Astrocyte of the cerebellum (primary cell): ENCODE measurements at regions not wholly inside any gene's neighbourhood (a gene's known extent, or its start where the extent isn't known, plus 50 kb on each side); places are given as distances from the start of the nearest gene placed in this dataset.

Source experiments
- DNase-seq: peaks from one replicate; pipeline ENCODE4 v3.0.0-alpha.2; 2011; ENCODE audit warnings: low read depth
- H3K4me3 ChIP-seq: 2 replicates; pipeline ENCODE4 v1.5.1; 2011; ENCODE audit warnings: mild to moderate bottlenecking, low read depth, low read length, moderate library complexity
- in situ Hi-C: cut with HindIII; loops from 2 replicates; pipeline ENCODE4 v1.10.0; 2017; ENCODE audit warnings: low sequenced_read_pairs
- TF ChIP-seq, protein P1 (sequence below): IDR thresholded peaks from 2 replicates; pipeline ENCODE4 v1.5.1; 2012; ENCODE audit warnings: low read length, low read depth, moderate library complexity, mild to moderate bottlenecking; ENCODE audit errors: missing control alignments

DNA sequence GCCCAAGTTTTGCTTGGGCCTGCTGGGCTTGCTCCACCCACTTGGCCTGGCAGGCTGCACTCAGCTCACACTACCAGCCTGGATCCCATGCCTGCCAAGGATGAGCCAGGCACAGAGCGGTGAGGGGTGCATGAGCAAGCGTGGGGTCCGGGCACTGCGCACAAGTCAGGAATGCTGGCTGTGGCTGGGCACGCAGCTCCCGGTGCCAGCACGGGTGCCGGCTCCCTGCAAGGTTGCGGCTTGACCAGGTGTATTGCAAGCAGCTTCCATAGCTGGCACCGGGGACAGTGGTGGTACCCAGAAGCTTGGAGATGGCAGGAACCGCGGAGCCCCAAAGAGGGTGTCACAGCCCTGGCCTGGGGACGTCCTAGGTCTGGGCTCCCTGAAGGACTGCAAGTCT is 224.4 kb upstream of the NRIP1 start:
- TF ChIP-seq, protein P1, sequence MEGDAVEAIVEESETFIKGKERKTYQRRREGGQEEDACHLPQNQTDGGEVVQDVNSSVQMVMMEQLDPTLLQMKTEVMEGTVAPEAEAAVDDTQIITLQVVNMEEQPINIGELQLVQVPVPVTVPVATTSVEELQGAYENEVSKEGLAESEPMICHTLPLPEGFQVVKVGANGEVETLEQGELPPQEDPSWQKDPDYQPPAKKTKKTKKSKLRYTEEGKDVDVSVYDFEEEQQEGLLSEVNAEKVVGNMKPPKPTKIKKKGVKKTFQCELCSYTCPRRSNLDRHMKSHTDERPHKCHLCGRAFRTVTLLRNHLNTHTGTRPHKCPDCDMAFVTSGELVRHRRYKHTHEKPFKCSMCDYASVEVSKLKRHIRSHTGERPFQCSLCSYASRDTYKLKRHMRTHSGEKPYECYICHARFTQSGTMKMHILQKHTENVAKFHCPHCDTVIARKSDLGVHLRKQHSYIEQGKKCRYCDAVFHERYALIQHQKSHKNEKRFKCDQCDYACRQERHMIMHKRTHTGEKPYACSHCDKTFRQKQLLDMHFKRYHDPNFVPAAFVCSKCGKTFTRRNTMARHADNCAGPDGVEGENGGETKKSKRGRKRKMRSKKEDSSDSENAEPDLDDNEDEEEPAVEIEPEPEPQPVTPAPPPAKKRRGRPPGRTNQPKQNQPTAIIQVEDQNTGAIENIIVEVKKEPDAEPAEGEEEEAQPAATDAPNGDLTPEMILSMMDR = no peak
- in situ Hi-C loops = no loop called here
- H3K4me3 ChIP-seq = no peak overlapping the region
- no peak for DNase-seq

DNA sequence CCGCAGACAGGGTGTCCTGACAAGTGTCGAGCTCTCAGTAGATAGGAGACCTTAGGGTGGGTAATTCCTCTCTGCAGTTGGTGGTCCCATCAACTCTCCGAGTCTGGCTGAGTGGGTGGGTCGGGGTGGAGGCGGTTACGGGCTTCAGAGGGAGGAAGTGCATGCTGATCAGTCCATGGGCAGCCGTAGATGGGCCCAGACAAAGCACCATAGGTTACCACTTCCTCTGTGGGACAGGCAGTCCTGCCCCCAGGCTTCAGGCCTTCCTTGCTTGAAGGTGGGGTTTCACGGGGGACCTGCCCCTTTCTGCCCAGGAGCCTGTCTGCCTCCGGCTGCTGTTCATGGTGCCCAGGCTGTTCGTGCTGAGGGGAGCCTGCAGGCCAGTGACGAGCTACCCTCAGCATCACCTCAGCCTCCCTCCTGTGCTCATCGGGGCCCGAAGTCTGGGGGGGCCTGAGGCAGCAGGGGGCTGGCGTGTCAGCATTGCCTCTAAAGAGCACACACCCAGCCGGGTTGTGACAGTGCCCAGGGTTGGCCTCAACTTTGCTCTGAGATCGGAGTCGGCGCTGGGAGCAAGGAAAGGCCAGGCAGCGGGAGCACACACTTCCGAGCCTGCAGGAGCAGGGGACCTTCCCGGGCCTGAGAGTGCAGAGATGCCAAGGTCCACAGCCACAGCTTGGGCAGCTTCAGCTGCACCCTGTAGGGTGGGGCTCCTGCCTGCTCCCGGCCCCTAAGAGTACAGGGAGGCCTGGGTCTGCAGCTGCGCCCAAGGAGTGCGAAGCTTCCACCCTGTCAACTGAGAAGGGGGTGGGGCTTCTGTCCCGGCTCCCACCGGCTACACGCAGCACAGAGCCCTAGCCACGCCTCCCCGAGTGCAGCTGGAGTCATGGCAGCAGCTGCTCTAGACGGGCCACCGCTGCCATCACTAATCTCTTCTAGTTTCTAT is 225.4 kb upstream of the NRIP1 start:
- H3K4me3 ChIP-seq = no peak overlapping the region
- DNase-seq = no peak
- in situ Hi-C loops = no loop called here
- TF ChIP-seq, protein P1 = no peak

DNA sequence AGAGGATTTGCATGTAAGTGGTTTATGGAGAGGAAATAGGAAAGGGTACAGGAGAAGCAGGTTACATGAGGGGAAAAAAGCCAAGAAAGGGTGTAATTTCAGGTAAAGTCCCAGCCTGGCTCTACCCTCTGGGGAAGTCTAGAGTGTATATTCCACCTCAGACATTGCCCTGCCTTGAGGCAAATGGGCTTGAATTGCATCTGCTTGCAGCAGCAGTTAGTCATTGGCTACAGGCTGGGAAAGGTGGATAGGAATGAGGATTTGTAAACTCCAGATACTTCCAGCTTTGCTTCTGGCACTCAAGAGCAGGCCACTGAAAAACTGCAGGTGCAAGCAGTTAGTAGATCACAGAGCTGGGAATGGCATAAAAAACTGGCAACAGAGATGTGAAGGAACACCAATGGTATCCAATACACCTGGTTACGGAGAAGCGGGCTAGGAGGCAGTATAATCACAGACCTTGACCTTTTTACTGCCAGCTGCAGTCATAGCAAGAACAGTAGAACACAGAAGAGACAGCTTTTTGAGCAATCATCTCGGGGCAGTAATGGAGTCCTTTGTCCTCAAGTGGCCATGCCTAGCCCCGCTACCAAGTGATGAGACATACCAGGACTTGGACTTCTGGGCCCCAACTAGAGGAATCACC is 226.9 kb upstream of the NRIP1 start:
- in situ Hi-C loops = no loop called here
- no peak for DNase-seq
- H3K4me3 ChIP-seq = no peak overlapping the region
- TF ChIP-seq, protein P1 = no peak

DNA sequence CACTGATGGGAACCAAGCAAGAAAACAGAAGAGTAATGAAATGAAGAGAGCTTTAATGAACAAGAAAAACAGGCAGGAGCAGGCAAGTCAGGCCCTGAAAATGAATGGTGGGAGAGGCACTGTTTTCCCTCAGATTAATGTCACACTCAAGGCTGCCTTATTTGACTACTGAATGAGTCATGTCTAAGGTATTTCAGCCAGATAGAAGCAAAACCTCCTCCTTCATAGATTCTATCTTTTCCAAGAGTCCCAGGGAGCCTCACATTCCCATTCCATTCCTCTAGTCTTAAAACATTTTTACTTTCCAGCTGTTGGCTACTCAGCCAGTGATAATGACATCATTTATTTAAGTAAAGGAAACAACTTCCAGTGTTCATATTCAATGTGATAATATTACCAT is 228.4 kb upstream of the NRIP1 start:
- in situ Hi-C loops = no loop called here
- H3K4me3 ChIP-seq = no peak overlapping the region
- DNase-seq = peak; percentile 92
- TF ChIP-seq, protein P1 = no peak

DNA sequence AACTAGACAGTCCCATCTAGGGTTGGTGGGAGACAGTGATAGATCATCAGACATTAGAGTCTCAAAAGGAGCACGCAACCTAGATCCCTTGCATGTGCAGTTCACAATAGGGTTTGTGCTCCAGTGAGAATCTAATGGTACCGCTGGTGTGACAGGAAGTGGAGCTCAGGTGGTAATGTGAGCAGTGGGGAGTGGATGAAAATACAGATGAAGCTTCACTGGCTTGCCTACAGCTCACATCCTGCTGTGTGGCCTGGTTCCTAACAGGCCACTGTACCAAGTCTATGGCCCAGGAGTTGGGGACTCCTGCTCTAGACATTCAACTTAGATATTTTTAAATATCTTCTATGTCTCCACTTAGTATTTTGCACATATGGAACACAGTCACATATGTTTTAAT is 231.1 kb upstream of the NRIP1 start:
- TF ChIP-seq, protein P1 = no peak
- no peak overlapping the region for H3K4me3 ChIP-seq
- in situ Hi-C loops = no loop called here
- no peak for DNase-seq

DNA sequence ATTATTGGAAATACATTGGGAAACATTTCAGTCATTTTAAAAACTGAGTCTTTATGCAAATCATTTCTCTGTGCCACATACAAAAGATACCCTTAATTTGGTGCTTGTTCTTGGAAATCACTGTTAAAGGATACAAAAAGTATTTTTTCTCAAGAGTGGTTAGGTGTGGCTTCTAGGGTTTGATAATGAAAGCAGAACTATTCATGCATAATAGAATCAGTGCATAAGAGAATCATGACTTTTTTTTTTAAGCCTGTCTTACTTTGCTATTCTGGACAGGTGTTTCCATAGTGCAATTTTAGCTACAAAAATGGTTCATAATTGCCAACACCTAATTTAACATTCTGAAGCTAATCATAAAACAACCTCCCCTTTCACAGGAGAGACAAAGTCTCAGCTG is 233.0 kb upstream of the NRIP1 start:
- TF ChIP-seq, protein P1 = no peak
- H3K4me3 ChIP-seq = no peak overlapping the region
- DNase-seq = no peak
- in situ Hi-C loops = no loop called here
